CD8-positive, alpha-beta memory T cell (primary cell): ENCODE measurements at regions not wholly inside any gene's neighbourhood (a gene's known extent, or its start where the extent isn't known, plus 50 kb on each side); places are given as distances from the start of the nearest gene placed in this dataset.
A peak's percentile ranks its signal among the peaks of the same experiment; 100 is the strongest.

Source experiments
- CTCF ChIA-PET: fragments of 350-600 bp; sonication (Branson Sonifier 250); formaldehyde crosslinking; loops from one replicate; lab custom pipeline; 2021; ENCODE audit warnings: antibody characterized with exemption; lab: Charles Lee
- POLR2A ChIA-PET: fragments of 350-600 bp; sonication (Branson Sonifier 250); formaldehyde crosslinking; loops from one replicate; lab custom pipeline; 2021; ENCODE audit warnings: antibody characterized with exemption; lab: Charles Lee
- DNase-seq, 5 donors: peaks; one replicate each; pipeline versions ENCODE4 v3.0.0 to v3.0.0-alpha.2; 2020 to 2022; ENCODE audit warnings: mixed read lengths in 1 of 5
- H3K27ac ChIP-seq: one replicate; pipeline ENCODE4 v1.7.0; 2013; ENCODE audit warnings: low read depth, mild to moderate bottlenecking, low read length, moderate library complexity
- H3K27me3 ChIP-seq: 2 replicates; pipeline ENCODE4 v1.7.0; 2013; ENCODE audit warnings: low read length, mild to moderate bottlenecking; ENCODE audit not compliant: insufficient read depth, poor library complexity, severe bottlenecking
- H3K36me3 ChIP-seq: 2 replicates; pipeline ENCODE4 v1.7.0; 2013; ENCODE audit warnings: mild to moderate bottlenecking, low read length, moderate library complexity; ENCODE audit not compliant: insufficient read depth
- H3K4me1 ChIP-seq: 2 replicates; pipeline ENCODE4 v1.7.0; 2013; ENCODE audit warnings: mild to moderate bottlenecking, low read length, moderate library complexity; ENCODE audit not compliant: insufficient read depth
- H3K4me3 ChIP-seq: 2 replicates; pipeline ENCODE4 v1.7.0; 2013; ENCODE audit warnings: mild to moderate bottlenecking, low read length
- H3K9me3 ChIP-seq: 2 replicates; pipeline ENCODE4 v1.7.0; 2013; ENCODE audit warnings: mild to moderate bottlenecking, low read length
- H3K27ac Mint-ChIP-seq, 8 donors: one replicate each; pipeline ENCODE4 v1.8.0; 2020 to 2021; ENCODE audit warnings: mixed read lengths in 8 of 8, mild to moderate bottlenecking in 6 of 8, inconsistent platforms in 3 of 8, moderate library complexity in 3 of 8
- H3K27me3 Mint-ChIP-seq, 2 donors: one replicate each; pipeline ENCODE4 v1.8.0; 2020 to 2021; ENCODE audit warnings: mixed read lengths in 2 of 2, mild to moderate bottlenecking in 1 of 2, moderate library complexity in 1 of 2
- H3K36me3 Mint-ChIP-seq, 3 donors: one replicate each; pipeline ENCODE4 v1.8.0; 2020 to 2021; ENCODE audit warnings: mixed read lengths in 3 of 3, inconsistent platforms in 1 of 3, mild to moderate bottlenecking in 1 of 3
- H3K4me1 Mint-ChIP-seq, 3 donors: one replicate each; pipeline ENCODE4 v1.8.0; 2020 to 2021; ENCODE audit warnings: mixed read lengths in 3 of 3, inconsistent platforms in 1 of 3, mild to moderate bottlenecking in 1 of 3
- H3K4me3 Mint-ChIP-seq, 7 donors: one replicate each; pipeline ENCODE4 v1.8.0; 2020 to 2021; ENCODE audit warnings: mixed read lengths in 7 of 7, mild to moderate bottlenecking in 6 of 7, moderate library complexity in 4 of 7, inconsistent platforms in 2 of 7
- H3K9me3 Mint-ChIP-seq, 5 donors: one replicate each; pipeline ENCODE4 v1.8.0; 2020 to 2022; ENCODE audit warnings: mixed read lengths in 5 of 5, mild to moderate bottlenecking in 3 of 5, moderate library complexity in 2 of 5, inconsistent platforms in 1 of 5

DNA sequence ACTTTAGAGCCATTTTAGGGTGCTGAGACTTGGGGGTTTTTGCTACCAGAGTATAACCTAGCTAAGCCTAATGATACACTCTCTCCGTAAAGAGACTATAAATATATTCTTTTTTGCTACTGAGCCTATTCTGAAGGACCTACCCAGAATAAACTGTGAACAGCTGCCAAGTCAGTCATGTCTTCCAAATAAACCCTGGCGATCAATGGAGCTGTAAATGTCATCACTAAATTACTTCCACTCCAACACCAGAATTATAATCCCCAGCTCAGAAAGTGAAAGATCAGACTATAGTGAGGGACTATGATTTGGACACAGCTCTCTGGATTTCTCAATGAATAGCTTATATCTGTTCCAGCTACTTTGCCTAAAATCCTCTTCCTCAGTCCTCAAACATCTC, 178.9 kb downstream of the METTL4 start:
- Mint-ChIP-seq H3K27me3 (peaks cover 4 to 28% of the 10 kb centered on the region in 2 donors), H3K27ac (no peak overlapping the region), H3K36me3 (no peaks in the 10 kb centered on the region), H3K4me3 (no peak overlapping the region), H3K4me1 (no peaks in the 10 kb centered on the region), H3K9me3 (peaks cover 0 to 6% (median 0%) of the 10 kb centered on the region in 5 donors)
- CTCF ChIA-PET, result no interaction called here
- H3K27me3 ChIP-seq, result no peaks in the 10 kb centered on the region
- H3K36me3 ChIP-seq, result no peaks in the 10 kb centered on the region
- POLR2A ChIA-PET, result no interaction called here
- no peaks in the 10 kb centered on the region for H3K9me3 ChIP-seq
- H3K4me3 ChIP-seq, result no peak overlapping the region
- no peak for DNase-seq
- no peak overlapping the region for H3K27ac ChIP-seq
- no peaks in the 10 kb centered on the region for H3K4me1 ChIP-seq

DNA sequence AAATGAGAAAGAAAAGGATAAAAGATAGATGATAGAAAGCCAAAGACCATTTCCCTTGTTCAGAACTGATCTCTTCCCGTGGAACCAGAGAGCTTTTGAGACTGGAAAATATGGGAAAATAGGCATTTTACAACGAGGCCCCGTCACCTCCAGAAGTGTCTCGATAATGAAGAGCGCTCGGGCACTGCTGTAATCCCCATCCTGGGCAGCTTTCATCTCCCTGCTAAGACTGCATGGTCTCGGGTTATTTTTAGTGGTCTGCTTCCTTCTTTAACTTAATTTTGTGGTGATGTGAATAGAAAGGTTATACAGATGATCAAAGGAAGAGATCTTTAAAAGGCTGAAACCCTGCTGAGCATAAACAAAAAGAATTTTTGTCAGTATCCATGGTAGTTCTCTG, 176.6 kb downstream of the METTL4 start:
- no peak overlapping the region for H3K27ac Mint-ChIP-seq
- no peak overlapping the region for H3K4me3 Mint-ChIP-seq
- ChIA-PET POLR2A (no interaction called here), CTCF (no interaction called here)
- H3K9me3 Mint-ChIP-seq, result no peaks in the 10 kb centered on the region
- Histone ChIP-seq H3K27me3 (no peaks in the 10 kb centered on the region), H3K9me3 (no peaks in the 10 kb centered on the region), H3K4me3 (no peak overlapping the region), H3K27ac (no peak overlapping the region), H3K4me1 (no peaks in the 10 kb centered on the region), H3K36me3 (no peaks in the 10 kb centered on the region)
- DNase-seq, result no peak
- H3K4me1 Mint-ChIP-seq, result no peaks in the 10 kb centered on the region
- peaks cover 6 to 35% of the 10 kb centered on the region in 2 donors for H3K27me3 Mint-ChIP-seq
- no peaks in the 10 kb centered on the region for H3K36me3 Mint-ChIP-seq

DNA sequence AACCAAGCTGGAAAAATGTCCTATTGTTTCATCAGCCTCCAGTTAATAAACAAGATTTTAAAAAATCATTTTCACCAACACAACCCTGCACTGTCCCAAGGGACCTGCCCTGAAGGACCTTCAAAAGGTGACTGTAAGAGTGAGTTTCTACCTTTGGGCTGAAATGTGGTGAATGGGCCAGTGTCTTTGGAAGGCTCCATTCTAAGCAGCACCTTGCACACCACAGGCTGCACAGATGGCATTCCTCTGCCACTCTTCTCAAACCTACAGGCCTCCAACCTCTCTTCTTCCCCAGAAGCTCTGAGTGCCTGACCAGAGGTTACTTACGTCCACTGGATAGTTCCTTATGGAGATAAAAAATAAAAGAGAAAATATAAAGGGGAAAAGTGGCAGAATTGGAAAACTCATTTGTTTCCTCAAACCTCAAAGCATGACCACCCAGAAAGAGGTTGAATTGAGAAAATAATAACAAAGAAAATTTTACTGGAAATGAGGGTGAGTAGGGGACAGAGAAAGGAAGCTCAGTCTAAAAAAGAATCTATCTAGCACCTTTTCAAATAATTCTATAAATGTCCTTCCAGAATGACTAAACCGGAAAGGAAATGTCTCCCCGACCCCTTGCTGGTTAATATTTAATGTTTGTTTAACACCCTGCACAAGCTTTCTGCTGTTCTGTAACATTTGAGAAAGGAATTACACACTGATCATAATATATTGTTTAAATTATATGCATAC, 175.7 kb downstream of the METTL4 start:
- Mint-ChIP-seq H3K4me3 (no peak overlapping the region), H3K9me3 (no peaks in the 10 kb centered on the region), H3K27me3 (peaks cover 6 to 29% of the 10 kb centered on the region in 2 donors), H3K4me1 (no peaks in the 10 kb centered on the region), H3K27ac (no peak overlapping the region), H3K36me3 (no peaks in the 10 kb centered on the region)
- no peaks in the 10 kb centered on the region for H3K9me3 ChIP-seq
- H3K27me3 ChIP-seq, result no peaks in the 10 kb centered on the region
- no peaks in the 10 kb centered on the region for H3K4me1 ChIP-seq
- no peak for DNase-seq
- ChIA-PET POLR2A (no interaction called here), CTCF (no interaction called here)
- no peak overlapping the region for H3K4me3 ChIP-seq
- H3K27ac ChIP-seq, result no peak overlapping the region
- no peaks in the 10 kb centered on the region for H3K36me3 ChIP-seq

DNA sequence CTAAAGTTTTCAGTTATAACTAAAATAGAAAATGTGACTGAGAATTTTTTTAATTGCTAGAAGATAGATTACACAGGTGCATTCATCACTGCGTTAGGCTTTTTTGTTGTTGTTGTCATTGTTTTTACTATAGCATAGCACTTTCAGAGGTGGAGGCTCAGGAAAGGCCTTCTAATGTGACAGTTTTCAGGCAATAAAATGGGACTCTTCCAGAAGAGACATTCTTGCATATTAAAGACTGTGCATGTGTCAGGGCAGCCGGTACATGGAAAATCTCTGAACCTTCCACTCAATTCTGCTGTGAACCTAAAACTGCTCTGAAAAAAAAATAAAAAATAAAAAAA, 175.2 kb downstream of the METTL4 start:
- H3K4me3 Mint-ChIP-seq, result no peak overlapping the region

DNA sequence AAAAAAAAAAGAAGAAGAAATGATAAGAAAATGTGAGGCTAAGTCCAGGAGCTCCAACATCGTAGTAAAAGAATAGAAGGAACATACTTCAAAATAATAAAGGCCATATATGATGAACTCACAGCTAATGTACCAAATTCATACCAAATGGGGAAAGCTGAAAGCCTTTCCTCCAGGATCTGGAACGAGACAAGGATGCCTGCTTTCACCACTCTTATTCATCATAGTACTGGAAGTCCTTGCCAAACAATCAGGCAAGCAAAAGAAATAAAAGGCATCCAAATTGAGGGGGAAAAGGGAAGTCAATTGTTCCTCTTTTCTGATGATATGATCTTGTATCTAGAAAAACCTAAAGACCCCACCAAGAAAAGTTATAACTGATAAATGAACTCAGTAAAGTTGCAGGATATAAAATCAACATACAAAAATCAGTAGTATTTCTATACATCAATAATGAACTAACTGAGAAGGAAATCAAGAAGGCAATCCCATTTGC, 170.6 kb downstream of the METTL4 start:
- Histone ChIP-seq H3K27ac (no peak overlapping the region), H3K4me3 (no peak overlapping the region), H3K4me1 (no peaks in the 10 kb centered on the region), H3K9me3 (no peaks in the 10 kb centered on the region), H3K36me3 (no peaks in the 10 kb centered on the region), H3K27me3 (no peaks in the 10 kb centered on the region)
- H3K36me3 Mint-ChIP-seq, result no peaks in the 10 kb centered on the region
- CTCF ChIA-PET, result no interaction called here
- peaks cover 6 to 20% of the 10 kb centered on the region in 2 donors for H3K27me3 Mint-ChIP-seq
- POLR2A ChIA-PET, result no interaction called here
- no peaks in the 10 kb centered on the region for H3K4me1 Mint-ChIP-seq
- H3K9me3 Mint-ChIP-seq, result peaks cover 0 to 2% (median 0%) of the 10 kb centered on the region in 5 donors
- no peak for DNase-seq
- no peak overlapping the region for H3K27ac Mint-ChIP-seq
- no peak overlapping the region for H3K4me3 Mint-ChIP-seq

More for the DNA sequence above, 175.2 kb downstream of the METTL4 start:
- H3K36me3 ChIP-seq, result no peaks in the 10 kb centered on the region
- H3K9me3 ChIP-seq, result no peaks in the 10 kb centered on the region
- no peak for DNase-seq
- Mint-ChIP-seq H3K9me3 (peaks cover 0 to 2% (median 0%) of the 10 kb centered on the region in 5 donors), H3K27ac (no peak overlapping the region), H3K4me1 (no peaks in the 10 kb centered on the region), H3K27me3 (peaks cover 6 to 32% of the 10 kb centered on the region in 2 donors), H3K36me3 (no peaks in the 10 kb centered on the region)
- H3K27ac ChIP-seq, result no peak overlapping the region
- H3K4me3 ChIP-seq, result no peak overlapping the region
- no peaks in the 10 kb centered on the region for H3K4me1 ChIP-seq
- no peaks in the 10 kb centered on the region for H3K27me3 ChIP-seq
- POLR2A ChIA-PET, result no interaction called here
- CTCF ChIA-PET, result no interaction called here

DNA sequence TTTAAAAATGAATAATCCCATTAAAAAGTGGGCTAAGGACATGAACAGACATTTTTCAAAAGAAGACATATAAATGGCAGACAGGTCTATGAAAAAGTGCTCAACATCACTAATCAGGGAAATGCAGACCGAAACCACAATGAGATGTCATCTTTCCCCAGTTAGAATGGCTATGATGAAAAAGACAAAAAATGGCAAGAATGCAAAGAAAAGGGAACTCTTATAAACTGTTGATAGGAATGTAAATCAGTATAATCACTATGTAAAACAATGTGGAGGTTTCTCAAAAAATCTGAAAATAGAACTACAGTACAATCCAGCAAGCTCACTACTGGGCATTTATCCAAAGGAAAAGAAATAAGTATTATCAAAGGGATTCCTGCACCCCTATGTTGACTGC, 169.2 kb downstream of the METTL4 start:
- no peaks in the 10 kb centered on the region for H3K36me3 ChIP-seq
- no peak for DNase-seq
- H3K9me3 ChIP-seq, result no peaks in the 10 kb centered on the region
- no peaks in the 10 kb centered on the region for H3K4me1 ChIP-seq
- ChIA-PET POLR2A (no interaction called here), CTCF (no interaction called here)
- Mint-ChIP-seq H3K4me1 (no peaks in the 10 kb centered on the region), H3K27me3 (peaks cover 10 to 16% of the 10 kb centered on the region in 2 donors), H3K36me3 (no peaks in the 10 kb centered on the region), H3K4me3 (no peak overlapping the region), H3K27ac (peak overlapping the region in 1 of 8 donors; percentile 84), H3K9me3 (peaks cover 0 to 2% (median 0%) of the 10 kb centered on the region in 5 donors)
- no peaks in the 10 kb centered on the region for H3K27me3 ChIP-seq
- no peak overlapping the region for H3K27ac ChIP-seq
- H3K4me3 ChIP-seq, result no peak overlapping the region

DNA sequence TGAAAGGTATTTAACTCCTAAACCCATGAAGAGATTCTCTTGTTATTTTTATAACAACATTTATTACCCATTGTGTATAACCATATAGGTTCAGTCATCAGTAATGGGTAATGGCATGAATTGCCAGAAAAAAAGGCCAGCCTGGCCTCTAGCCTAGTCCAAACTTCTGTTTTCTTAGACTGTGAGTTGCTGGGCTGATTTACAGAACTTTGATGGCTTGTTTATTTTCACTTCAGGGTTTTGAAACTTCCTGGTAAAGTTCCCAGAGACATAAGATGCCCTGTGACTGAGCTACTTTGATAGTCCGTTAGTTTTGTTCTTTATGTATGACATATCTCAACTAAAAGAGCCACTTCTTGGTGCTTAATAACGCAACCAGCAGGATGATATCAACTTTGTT, 164.8 kb downstream of the METTL4 start:
- H3K27me3 Mint-ChIP-seq, result peaks cover 11 to 14% of the 10 kb centered on the region in 2 donors
- no peaks in the 10 kb centered on the region for H3K36me3 ChIP-seq
- no peak overlapping the region for H3K4me3 ChIP-seq
- no peaks in the 10 kb centered on the region for H3K4me1 Mint-ChIP-seq
- H3K27ac Mint-ChIP-seq, result no peak overlapping the region
- no peaks in the 10 kb centered on the region for H3K36me3 Mint-ChIP-seq
- ChIA-PET CTCF (no interaction called here), POLR2A (no interaction called here)
- no peaks in the 10 kb centered on the region for H3K4me1 ChIP-seq
- H3K9me3 Mint-ChIP-seq, result no peaks in the 10 kb centered on the region
- H3K9me3 ChIP-seq, result no peaks in the 10 kb centered on the region
- no peak overlapping the region for H3K4me3 Mint-ChIP-seq
- DNase-seq, result no peak
- H3K27me3 ChIP-seq, result no peaks in the 10 kb centered on the region
- no peak overlapping the region for H3K27ac ChIP-seq

DNA sequence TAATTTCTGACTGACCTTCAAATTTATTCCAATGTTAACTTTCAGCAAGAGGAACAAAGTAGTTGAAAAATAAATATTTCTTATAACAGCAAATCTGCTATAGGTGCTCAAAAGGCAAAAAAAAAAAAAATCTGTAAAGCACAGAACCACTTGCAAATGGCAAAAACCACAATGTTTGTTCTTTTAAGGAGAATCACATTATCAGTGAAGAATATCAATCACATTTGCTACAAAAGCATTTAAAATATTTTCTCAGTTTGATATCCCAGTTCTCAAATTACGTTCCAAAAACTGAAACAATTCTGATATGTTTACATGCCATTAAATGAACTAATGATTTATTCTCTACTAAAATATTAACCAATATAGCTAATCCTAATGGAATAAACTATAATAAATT, 163.3 kb downstream of the METTL4 start:
- CTCF ChIA-PET, result no interaction called here
- peaks cover 11 to 17% of the 10 kb centered on the region in 2 donors for H3K27me3 Mint-ChIP-seq
- POLR2A ChIA-PET, result no interaction called here
- no peaks in the 10 kb centered on the region for H3K27me3 ChIP-seq
- no peaks in the 10 kb centered on the region for H3K9me3 ChIP-seq
- H3K4me3 Mint-ChIP-seq, result no peak overlapping the region
- no peaks in the 10 kb centered on the region for H3K4me1 Mint-ChIP-seq
- H3K27ac ChIP-seq, result no peak overlapping the region
- H3K36me3 Mint-ChIP-seq, result no peaks in the 10 kb centered on the region
- DNase-seq, result no peak
- H3K9me3 Mint-ChIP-seq, result no peaks in the 10 kb centered on the region
- no peak overlapping the region for H3K4me3 ChIP-seq
- no peak overlapping the region for H3K27ac Mint-ChIP-seq
- H3K4me1 ChIP-seq, result no peaks in the 10 kb centered on the region
- H3K36me3 ChIP-seq, result no peaks in the 10 kb centered on the region
